ENCODE measurements at regions not wholly inside any gene's neighbourhood (a gene's known extent, or its start where the extent isn't known, plus 50 kb on each side); places are given as distances from the start of the nearest gene placed in this dataset.

DNA sequence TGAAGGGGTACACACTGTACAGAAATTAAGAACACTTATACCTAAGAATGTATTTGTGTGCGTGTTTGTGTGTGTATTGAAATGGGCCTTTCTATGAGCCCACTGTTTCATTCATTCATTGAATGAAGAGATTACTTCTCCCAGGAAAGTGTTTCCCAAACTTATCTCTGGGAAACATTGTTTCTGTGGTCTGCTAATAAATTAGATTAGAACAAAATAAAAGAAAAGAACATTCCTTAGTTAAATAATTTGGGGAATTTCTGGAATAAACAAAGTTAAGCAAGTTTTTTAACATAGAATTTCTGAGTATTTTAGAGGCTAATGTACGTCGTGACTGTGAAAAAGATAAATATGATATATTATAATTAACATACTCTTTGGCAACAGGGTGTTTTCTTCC, 402.4 kb upstream of the CDH11 start:
- H3K27me3 ChIP-seq = no peaks in the 10 kb centered on the region
- WGBS, 5 donors = 72 to 83% (median 77%) methylated on average over 3 of the region's 3 CpGs
- H3K4me3 ChIP-seq = no peak overlapping the region
- no peaks in the 10 kb centered on the region for H3K36me3 ChIP-seq
- TF ChIP-seq POLR2A (IDR thresholded peaks at IDR 0.05) (no peak), EP300 (IDR thresholded peaks at IDR 0.05) (no peak), POLR2AphosphoS5 (IDR thresholded peaks at IDR 0.05) (no peak)
- TF ChIP-seq, protein P1, sequence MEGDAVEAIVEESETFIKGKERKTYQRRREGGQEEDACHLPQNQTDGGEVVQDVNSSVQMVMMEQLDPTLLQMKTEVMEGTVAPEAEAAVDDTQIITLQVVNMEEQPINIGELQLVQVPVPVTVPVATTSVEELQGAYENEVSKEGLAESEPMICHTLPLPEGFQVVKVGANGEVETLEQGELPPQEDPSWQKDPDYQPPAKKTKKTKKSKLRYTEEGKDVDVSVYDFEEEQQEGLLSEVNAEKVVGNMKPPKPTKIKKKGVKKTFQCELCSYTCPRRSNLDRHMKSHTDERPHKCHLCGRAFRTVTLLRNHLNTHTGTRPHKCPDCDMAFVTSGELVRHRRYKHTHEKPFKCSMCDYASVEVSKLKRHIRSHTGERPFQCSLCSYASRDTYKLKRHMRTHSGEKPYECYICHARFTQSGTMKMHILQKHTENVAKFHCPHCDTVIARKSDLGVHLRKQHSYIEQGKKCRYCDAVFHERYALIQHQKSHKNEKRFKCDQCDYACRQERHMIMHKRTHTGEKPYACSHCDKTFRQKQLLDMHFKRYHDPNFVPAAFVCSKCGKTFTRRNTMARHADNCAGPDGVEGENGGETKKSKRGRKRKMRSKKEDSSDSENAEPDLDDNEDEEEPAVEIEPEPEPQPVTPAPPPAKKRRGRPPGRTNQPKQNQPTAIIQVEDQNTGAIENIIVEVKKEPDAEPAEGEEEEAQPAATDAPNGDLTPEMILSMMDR (IDR thresholded peaks at IDR 0.05) = no peak
- DNase-seq = no peak
- no peak overlapping the region for H3K27ac ChIP-seq
- intact Hi-C loops (cut with DNase I; ENCODE audit: low total_unique reads) = no loop called here
- H3K4me1 ChIP-seq = no peaks in the 10 kb centered on the region
- peaks cover 0 to 11% (median 11%) of the 10 kb centered on the region in 4 donors for H3K9me3 ChIP-seq

DNA sequence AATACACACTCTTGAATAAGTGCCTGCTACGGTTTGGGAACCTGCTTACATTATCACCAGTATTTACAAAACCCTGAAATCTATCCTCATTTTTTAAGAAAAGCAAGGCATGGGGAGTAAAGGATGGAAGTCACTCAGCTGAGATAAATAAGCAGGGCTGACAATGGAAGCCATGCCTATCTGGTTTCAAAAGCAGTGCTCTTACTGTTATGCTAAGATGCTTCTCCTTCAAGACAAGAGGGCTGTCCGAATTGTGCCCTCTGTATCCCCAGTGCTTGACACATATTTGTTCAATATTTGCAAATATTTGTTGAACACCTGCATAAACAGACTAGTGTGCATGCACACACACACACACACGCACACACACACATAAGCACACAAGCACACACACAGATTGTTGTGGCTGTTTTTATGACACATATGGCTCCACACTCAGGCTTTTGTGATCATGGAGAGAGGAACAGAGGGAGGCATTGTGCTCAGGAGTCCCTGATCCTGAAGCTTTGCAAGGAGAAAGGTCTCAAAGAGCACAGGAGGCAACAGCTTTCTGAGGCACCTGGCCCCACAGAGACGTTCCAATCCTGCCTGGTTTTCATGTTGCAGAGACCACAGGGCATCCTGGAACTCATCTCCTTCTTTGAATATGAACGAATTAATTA, 401.6 kb upstream of the CDH11 start:
- Histone ChIP-seq H3K4me3 (no peak overlapping the region), H3K36me3 (no peaks in the 10 kb centered on the region), H3K4me1 (no peaks in the 10 kb centered on the region), H3K9me3 (peaks cover 0 to 11% (median 11%) of the 10 kb centered on the region in 4 donors), H3K27me3 (no peaks in the 10 kb centered on the region), H3K27ac (no peak overlapping the region)
- DNase-seq = no peak
- intact Hi-C loops (cut with DNase I; ENCODE audit: low total_unique reads) = no loop called here
- TF ChIP-seq POLR2AphosphoS5 (IDR thresholded peaks at IDR 0.05) (no peak), POLR2A (IDR thresholded peaks at IDR 0.05) (no peak)
- WGBS, 5 donors = 47 to 62% (median 49%) methylated on average over 5 of the region's 5 CpGs

DNA sequence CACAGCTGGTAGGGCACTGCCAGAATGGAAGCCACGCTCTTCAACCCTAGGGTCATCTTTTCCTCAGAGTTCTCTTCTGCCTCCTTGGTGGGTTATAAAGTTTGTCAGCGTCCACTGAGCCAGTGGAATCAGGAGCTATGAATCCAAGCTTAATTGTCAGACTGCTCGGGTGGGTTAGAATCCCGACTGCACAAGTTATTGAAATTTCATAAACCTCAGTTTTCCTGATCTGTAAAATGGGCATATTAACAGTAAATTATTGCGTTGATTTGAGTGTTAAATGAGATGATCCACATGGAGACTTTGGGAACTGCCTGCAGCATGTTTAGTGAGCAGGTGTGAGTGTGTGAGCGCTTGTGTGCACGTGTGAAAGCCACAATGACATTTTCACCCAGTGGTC, 400.5 kb upstream of the CDH11 start:
- no peak overlapping the region for H3K27ac ChIP-seq
- H3K9me3 ChIP-seq = peaks cover 0 to 6% (median 6%) of the 10 kb centered on the region in 4 donors
- intact Hi-C loops (cut with DNase I; ENCODE audit: low total_unique reads) = no loop called here
- H3K27me3 ChIP-seq = no peaks in the 10 kb centered on the region
- no peaks in the 10 kb centered on the region for H3K36me3 ChIP-seq
- no peak for TF ChIP-seq POLR2AphosphoS5 (IDR thresholded peaks at IDR 0.05)
- no peak for TF ChIP-seq EP300 (IDR thresholded peaks at IDR 0.05)
- TF ChIP-seq, protein P1 (IDR thresholded peaks at IDR 0.05) = no peak
- no peak for TF ChIP-seq POLR2A (IDR thresholded peaks at IDR 0.05)
- no peak overlapping the region for H3K4me3 ChIP-seq
- no peak for DNase-seq
- H3K4me1 ChIP-seq = no peaks in the 10 kb centered on the region
- WGBS, 5 donors = 83 to 91% (median 89%) methylated on average over 7 of the region's 7 CpGs

DNA sequence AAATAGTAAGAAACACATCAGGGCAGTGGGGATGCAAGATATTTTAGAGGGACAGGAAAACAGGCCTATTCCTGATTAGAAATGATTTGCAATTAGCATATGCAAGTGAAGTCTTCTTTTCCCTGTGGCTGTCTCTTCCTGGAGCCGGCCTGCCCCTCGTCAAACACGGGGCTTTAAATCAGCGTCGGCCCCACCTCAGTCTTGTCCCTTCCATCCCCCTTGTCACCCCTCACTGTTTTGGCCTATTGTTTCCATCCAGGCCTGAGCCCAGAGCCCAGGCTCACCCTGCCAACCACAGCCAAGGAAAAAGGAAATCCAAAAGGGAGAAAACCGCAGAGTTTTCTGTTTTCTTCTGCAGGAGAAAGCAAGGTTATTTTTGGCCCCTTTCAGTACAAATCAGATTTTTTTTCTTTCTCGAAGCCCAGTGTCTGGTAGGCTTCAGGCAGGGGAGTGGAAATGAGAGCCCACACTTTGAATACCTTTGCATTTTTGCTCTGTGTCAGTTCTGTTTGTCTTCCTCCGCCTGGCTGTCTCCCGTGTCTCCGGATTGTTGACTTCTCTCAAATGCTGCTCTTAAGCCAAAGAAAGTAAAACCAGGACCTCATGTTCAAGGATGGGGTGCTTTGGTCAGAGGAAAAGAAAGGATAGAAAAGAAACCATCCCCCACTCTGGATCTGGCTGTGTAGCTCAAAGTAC, 399.9 kb upstream of the CDH11 start:
- intact Hi-C loops (cut with DNase I; ENCODE audit: low total_unique reads) = no loop called here
- TF ChIP-seq POLR2A (IDR thresholded peaks at IDR 0.05) = no peak
- TF ChIP-seq, protein P1 (IDR thresholded peaks at IDR 0.05) = no peak
- no peak for TF ChIP-seq EP300 (IDR thresholded peaks at IDR 0.05)
- TF ChIP-seq POLR2AphosphoS5 (IDR thresholded peaks at IDR 0.05) = no peak
- WGBS, 5 donors = 22 to 37% (median 27%) methylated on average over 10 of the region's 10 CpGs
- DNase-seq = no peak
- H3K36me3 ChIP-seq = no peaks in the 10 kb centered on the region
- H3K27ac ChIP-seq = no peak overlapping the region
- no peaks in the 10 kb centered on the region for H3K4me1 ChIP-seq
- H3K27me3 ChIP-seq = no peaks in the 10 kb centered on the region
- no peak overlapping the region for H3K4me3 ChIP-seq
- H3K9me3 ChIP-seq = peaks cover 0 to under 1% (median 0%) of the 10 kb centered on the region in 4 donors

DNA sequence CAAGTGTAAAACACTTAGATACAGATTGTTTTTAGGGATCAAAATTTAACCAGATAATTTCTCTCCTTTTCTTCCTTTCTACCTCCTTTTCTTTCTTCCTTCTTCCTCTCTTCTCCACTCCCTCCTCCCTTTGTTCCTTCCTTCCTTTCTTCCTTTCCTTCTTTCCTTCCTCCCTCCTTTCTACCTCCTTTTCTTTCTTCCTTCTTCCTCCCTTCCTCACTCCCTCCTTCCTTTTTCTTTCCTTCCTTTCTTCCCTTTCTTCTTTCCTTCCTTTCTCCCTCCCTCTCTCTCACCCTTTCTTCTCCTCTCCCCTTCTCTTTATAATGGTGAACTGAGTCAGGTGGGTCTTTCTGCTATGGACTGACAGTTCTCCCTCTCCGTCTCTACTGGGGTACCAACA, 397.5 kb upstream of the CDH11 start:
- no peaks in the 10 kb centered on the region for H3K4me1 ChIP-seq
- no peak overlapping the region for H3K4me3 ChIP-seq
- 81 to 93% (median 90%) methylated on average over 1 of the region's 1 CpG for WGBS, 5 donors
- no peak for DNase-seq
- no peaks in the 10 kb centered on the region for H3K36me3 ChIP-seq
- intact Hi-C loops (cut with DNase I; ENCODE audit: low total_unique reads) = no loop called here
- no peaks in the 10 kb centered on the region for H3K9me3 ChIP-seq
- H3K27me3 ChIP-seq = no peaks in the 10 kb centered on the region
- TF ChIP-seq POLR2A (IDR thresholded peaks at IDR 0.05) (no peak), EP300 (IDR thresholded peaks at IDR 0.05) (no peak), POLR2AphosphoS5 (IDR thresholded peaks at IDR 0.05) (no peak)
- TF ChIP-seq, protein P1 (IDR thresholded peaks at IDR 0.05) = no peak
- no peak overlapping the region for H3K27ac ChIP-seq
